HG03097 (cell line): ENCODE measurements at regions not wholly inside any gene's neighbourhood (a gene's known extent, or its start where the extent isn't known, plus 50 kb on each side); places are given as distances from the start of the nearest gene placed in this dataset.

ENCODE experiments used
- ATAC-seq: cut with Tn5 transposase; IDR thresholded peaks from one replicate; pipeline ENCODE4 v1.9.1; 2021; ENCODE audit not compliant: unreplicated experiment, low FRiP score

DNA sequence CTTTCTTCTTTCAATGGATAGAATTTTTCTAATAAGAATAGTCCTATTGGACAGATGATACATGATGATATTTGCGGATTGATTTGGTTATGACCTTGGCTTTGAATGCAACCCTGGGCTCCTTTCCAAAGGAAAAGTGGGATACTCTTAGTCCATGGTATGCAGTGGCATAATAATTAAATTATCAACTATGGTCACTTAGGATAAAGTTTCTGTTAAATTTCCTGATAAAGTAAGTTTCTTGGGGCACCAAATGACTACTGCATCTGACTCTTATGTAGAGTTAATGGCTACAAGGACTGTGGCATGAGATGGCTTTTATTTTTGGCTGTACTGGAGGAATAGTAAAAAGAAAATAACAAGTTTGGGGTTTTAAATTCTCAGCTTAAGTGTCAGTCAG lies 126.7 kb downstream of the QPCT start:
- no peak for ATAC-seq

DNA sequence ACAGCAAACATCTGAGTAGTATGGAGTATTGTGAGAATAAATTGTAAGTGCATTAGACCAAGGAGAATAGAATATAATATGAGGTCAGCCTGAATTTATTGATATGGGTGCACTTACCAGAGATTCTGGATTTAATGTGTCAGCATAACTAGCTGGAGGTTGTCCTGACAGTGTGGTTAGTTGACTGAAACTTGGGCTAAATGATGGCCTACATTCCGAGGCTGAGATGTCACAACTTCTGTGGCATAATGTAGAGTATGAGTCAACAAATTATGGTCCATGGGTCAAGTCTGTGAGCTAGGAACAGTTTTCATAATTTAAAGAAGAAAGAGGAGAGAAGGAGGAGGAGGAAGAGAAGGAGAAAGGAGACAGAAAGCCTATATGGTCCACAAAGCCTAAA lies 127.6 kb downstream of the QPCT start:
- ATAC-seq, result no peak

DNA sequence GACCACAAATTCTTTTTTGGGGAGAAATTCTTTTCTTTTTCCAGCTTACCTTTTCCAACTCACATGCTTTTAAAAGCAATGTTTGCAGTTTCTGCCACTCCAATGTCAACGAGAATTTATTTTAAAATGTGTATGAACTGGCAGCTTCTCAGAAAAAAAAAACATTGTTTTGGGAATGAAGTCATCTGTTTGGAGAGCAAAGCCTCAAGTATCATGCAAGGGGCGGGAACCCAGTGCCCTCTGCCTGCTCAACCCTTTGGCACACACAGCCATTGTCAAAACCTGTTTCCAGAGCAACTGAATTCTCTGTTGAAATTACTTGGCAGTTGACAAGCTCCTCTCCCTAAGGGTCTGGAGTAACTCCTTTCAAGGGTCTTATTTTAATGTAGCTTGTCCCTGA lies 128.5 kb downstream of the QPCT start:
- no peak for ATAC-seq

DNA sequence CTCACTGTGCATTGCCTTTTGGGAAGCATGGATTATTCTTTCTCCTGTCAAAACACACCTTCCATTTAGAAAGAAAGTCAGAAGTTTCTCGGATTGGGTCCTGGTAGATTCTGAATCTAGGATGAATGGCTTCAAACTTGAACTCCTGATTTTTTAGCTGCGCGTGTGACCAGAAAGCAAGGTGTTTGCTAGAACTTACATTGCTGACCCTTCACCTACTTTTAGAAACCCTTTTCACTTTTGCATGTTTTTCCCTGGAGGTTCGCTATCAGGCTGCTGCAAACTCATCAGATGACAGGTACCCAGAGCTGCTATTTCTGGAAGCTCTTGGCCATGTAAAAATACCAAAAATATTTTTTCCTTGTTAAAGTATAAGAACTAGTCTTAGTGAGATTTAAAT lies 132.0 kb downstream of the QPCT start:
- no peak for ATAC-seq

DNA sequence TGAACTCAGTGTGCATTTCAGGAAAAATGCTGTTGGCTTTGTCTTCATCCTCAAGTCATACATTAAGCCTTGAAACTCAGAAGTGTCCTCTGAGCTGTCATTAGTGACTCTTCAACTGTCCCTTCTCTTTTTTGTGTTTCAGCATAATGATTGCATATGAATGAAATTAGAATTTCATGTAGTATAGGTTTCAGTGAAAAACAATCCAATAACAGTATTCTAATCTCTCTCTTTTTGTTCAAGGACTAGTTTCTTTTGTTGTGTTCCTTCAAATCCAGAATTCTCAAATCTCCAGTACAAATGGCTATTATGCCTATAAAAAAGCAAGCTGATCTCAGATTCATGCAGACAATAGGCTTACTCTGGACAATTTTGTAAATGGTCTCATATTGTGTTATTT lies 133.5 kb downstream of the QPCT start:
- no peak for ATAC-seq

DNA sequence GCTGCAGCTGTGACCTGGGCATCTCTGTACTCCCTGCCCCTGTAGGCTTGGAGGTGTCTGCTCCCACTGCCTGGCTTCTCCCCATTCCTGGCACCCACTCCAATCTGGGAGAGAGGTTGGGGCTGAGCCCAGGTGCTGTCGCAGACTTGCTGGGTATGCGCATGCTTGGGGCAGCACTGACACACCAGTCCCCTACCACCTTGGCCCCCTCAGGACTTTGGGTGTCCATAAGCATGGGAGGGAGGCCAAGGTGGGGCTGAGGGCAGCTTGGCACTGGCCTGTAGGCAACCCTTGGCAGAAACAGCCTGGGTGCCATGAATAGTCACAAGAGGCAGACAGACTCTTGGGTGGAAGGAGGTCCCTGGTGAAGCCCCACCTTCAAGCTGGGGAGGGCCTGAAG lies 136.8 kb downstream of the QPCT start:
- ATAC-seq, result no peak

DNA sequence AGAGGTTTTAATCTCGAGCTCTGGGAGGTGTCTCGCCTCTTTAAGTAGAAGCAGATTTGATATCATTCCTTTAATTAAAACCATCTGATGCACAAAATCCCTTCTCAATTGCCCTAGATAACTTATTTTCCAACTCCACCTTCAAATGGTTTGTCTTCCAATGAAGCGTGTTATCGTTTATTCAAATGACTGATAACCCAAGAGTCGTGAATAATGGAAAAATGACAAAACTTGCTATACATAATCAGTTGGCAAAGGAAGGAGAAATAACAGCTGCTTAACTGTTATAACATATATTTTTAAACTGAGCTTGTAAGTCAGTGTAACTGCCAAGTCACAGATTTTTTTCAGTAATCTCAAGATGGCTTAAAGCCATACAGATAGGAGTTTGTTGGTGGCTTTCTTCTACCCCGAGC lies 144.6 kb downstream of the QPCT start:
- ATAC-seq, result no peak

DNA sequence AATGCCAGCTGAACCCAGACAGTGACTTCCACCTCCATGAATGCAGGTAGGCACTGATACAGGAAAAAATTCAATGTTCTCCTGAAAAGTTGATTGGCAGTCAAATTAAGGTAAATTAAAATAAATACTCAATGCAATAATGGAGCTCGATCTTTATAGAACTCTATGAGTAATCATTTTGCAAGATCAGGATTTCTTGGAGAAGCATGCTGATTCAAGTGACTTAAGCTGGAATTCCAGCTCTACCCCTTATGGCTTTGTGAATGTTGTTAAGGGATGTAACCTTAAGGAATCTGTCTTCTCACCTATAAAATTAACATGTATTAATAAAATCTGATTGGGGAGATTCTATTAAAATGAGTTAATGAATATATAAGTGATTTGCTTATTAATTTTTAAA lies 145.1 kb downstream of the QPCT start:
- no peak for ATAC-seq

DNA sequence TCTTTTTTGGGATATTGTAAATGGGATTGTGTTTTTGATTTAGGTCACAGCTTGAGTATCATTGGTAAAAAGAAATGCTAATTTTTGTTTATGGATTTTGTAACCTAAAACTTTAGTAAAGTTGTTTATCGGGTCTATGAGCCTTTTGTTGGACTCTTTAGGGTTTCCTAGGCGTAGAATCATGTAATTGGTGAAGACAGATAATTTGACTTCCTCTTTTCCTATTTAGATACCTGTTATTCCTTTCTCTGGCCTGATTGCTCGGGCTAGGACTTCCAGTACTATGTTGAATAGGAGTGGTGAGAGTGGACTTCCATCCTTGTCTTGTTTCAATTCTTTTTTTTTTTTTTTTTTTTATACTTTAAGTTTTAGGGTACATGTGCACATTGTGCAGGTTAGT lies 149.0 kb downstream of the QPCT start:
- ATAC-seq, result no peak

DNA sequence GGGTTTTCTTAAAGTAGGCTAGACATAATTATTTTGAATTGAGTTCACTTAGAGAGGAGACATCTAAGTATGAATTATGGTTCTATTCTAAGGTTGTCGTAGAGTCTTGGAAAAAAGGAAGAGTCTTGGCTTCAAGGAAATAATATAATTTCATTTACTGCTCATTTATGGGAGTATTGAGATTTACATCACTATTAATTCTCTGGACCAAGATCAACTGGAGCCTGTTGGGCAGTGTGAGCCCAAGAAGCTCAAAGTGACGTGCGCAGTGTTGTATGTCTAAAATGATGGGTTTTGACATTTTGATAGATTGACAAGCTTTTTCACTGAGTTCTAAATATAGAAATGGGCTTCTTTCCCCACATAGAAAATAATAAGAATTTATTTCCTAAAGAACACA lies 154.7 kb downstream of the QPCT start:
- ATAC-seq, result no peak

DNA sequence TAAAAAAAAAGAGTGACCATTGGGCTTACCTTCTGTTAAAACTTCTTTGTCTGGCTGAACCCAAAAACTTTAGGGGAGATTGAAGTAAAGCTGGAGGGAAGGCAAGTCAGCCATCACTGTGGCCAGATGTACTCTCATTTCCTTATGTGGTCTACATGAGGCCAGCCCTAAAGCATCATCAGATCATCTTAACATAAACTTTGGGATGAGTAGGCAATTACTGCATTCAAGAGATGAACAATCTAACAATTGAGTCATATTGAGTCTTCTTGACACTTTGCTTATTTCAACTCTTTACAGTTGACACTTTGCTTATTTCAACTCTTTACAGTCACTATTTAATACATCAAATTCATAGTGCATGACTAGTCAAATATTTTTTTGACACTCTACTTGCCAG lies 155.6 kb downstream of the QPCT start:
- no peak for ATAC-seq

DNA sequence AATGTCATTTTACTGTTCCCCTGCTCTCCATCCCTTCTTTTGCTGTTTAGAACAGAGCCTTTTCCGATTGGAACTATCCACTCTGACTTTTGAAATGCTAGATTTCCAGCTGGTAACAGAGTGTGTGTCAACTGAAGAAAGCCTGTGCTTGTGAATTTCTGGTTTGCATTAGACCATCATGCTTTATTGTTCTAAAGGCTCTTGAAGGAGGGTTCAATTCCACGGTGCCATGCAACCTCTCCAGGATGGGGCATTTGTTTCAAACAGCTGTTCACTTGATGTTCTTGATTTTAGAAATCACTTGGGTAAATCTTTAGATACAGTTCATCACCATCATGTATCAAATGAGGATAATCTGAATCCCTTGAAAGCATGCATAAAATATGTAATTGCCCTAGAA lies 156.7 kb downstream of the QPCT start:
- ATAC-seq, result no peak

DNA sequence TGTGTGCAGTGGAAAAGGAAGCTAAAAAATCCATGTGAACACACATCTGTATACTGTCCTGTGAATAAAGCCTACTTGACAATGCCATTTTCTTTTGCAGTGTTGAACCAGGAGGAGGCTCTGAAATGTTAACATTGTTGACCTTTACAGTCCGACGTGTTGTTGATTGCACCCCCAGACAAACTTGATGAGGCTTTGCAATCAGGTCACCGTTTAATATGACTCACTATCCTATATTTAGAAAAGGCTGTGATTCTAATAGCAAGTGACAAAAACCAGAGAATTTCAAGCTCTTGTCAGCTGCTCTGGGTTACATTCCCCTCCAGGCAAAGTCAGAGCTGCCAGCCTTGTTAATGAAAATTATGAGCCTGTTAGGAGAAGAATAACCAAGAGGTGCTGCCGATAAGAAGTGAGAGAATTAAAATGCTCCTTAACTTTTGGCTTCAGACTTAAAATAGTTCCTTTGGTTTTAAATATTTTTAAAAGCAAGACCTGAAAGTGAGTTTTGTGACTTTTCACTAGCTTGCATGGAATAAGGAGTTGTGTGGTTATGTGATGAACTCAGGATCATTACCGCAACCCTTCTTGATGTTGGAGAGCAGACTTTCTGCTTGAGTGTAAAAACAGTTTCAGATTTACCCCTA lies 162.1 kb downstream of the QPCT start:
- no peak for ATAC-seq

DNA sequence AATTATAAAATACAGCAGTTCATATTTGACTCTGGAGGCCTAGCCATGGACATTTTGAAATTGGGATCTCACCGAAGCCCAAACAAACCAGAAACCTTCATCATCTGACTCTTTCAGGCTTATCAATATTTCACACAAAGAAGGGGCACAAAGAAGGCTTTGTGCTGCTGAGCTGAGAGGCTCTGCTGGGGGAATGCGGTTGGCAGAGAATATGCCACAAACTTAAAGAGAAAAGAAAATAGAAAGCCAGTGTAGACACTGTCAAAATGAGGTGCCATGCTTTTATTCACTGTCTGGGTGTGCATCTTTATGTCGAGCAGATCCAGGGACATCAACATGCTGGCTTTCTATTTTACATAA lies 162.6 kb downstream of the QPCT start:
- ATAC-seq, result no peak

DNA sequence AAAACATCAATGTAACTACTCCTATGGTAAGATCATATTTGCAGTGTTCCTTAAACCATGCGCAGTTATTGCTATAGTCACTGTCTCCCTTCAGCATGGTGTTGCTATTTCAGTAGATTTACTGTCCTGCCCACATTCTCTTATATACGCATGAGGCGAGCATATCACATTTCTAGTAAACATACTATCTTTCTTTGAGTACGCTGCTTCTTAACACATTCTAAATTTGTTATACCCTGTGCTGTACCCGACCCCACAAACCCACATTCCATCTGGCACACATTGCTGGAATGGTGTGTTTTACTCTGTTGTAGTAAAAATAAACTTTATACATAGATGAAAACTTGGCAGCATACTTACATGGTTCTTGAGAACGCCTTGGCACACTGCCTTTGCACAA lies 163.3 kb downstream of the QPCT start:
- no peak for ATAC-seq

DNA sequence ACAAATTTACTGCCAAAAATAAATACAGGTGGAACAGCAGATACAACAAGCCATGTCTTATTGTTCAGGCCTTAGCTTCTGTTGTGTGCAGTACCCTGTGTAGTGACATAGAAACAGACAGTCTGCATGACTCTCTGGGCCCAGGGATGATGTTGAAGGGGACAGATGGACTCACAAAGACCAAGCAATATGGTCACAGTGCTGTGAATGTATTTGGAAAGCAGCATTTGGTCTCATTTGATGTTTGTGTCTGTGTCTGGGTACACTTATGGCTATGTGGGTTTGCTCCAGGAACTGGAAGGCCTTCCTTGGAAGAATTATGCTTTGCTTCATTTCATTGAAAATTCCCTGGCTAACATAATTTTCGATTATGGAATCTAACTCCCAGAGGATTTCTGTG lies 158.5 kb downstream of the CDC42EP3 start:
- no peak for ATAC-seq

DNA sequence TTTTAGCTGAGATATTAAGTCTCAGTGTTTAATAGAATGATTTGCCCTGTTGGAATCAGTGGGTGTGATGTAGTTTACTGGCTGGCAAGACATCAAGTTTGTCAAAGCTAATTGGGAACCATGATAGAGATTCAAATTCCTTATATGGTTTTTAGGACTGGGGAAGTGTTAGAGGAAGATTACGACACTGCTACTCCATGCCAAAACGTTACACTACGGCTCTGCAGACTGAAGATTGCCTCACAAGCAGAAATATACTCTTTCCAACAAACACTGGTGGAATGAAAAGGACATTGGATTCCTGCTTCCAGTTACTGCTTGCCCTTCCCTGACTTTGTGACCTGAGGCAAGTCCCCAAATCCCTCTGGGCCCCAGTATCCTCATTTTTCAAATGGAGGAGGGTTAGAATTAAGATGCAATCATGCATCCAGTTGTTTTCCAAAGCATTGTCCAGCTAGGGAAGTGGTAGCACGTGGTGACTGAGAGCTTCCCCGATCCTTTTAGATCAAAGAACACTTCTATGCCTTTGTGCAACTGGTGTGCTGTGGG lies 147.6 kb downstream of the CDC42EP3 start:
- no peak for ATAC-seq

DNA sequence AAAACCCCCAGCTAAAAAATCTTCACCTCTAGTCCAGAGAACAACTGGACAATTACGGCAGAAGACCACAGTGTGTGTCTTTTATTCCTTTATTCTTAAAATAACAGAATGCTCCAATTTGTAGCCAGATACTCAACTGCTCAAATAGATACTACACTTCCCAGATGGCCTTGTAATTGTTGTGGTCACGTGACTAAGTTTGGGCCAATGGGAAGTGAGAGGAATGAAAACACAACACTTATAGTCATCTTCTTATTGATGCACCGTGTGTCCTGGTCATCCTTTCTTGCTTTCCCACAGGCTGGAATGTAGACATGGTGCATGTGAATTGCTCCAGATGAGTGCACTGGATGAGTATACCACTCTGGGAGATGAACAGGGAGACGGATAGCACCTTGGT lies 145.1 kb downstream of the CDC42EP3 start:
- no peak for ATAC-seq

DNA sequence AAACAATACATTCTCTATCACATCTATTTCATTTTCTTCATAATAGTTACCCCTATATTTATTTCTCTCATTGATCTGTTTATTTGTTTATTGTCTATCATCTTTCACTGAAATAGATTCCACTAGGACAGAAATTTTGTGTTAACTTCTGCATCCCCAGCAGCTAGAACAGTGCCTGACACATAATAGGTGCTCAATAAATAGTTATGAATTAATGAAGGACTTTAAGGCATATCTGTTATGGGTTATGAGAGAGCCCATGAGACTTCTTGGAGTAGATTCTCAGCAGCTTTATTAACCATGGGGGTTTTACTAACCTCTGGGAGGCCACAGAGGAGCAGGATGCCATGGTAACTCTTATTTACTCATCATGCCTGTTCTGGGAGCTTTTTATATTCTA lies 144.6 kb downstream of the CDC42EP3 start:
- ATAC-seq, result no peak

DNA sequence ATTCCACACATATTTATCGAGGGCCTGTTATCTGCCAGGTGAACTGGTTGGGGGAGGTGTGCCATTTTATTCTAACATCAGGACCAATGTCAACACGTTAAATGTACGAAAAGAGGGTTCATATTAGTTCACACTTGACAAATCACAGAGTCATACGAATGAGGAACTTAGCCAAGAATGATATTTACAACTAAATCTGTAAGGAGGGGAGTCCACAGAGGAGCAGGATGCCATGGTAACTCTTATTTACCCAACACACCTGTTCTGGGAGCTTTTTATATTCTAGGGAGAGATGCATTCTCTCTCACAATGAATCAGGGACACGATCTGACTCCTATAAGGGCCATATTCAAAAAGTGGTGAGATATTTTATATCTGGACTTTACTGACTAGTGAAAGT lies 144.1 kb downstream of the CDC42EP3 start:
- ATAC-seq, result no peak

DNA sequence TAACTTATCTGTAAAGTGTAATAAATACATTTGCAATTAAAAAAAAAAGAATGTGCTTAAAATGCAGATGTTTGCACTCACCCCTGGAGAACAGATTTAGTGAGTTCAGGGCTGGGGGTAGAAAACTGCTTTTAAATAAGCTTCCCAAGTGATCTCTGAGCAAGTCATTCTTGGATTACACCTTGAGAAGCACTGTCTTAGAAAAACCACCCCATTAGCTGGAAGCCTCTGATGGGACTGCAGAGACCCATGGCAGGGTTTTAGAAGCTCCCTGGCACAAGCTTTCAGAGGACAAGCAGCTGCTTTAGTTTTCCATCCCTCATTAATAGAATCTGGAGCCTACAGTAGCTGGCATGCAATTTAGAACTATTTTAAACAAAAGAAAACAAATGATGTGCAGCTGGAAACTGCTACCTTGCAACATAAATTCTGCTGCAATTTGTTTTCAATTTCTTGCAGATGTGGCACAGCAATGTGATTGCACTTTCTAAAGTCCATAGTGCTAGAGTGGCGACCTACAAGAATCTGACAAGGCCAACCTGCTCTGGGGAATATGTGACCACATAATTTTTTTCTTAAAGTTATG lies 141.5 kb downstream of the CDC42EP3 start:
- no peak for ATAC-seq

DNA sequence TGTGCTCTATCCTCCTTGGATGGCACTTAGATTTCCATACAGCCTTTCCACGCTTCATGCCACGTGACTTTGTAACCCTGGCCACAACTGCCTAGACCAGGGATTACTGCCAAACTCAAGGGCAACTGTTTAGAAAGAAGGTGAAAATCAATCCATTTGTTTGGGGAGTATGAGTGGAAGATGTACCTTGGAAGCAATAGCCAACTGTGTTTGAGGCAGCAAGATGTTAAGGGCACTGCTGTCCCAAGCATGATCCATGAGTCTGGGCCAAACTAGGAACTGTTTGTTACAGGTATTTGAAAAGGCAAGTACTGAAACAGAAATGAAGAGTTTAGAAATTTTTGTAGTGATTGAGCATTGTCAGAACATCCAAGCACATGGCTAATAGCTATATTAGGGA lies 138.9 kb downstream of the CDC42EP3 start:
- no peak for ATAC-seq

DNA sequence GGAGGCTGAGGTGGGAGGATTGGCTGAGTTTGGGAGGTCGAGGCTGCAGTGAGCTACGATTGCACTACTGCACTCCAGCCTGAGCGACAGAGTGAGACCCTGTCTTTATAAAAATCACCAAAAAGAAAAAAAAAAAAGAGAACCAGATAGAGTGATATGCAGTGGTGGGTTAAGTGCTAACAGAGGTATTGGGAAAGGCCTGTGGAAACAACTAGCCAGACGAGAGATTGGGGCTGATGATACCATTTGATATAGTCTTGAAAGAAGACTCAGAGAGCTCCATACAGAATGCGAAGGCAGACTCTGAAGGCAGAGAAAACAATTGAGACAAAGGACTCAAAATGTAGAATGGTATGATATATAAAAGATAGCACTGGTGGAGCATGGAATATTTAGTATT lies 134.1 kb downstream of the CDC42EP3 start:
- no peak for ATAC-seq
